ENCODE measurements at regions not wholly inside any gene's neighbourhood (a gene's known extent, or its start where the extent isn't known, plus 50 kb on each side); places are given as distances from the start of the nearest gene placed in this dataset.

- no peak overlapping the region for H3K4me3 ChIP-seq (ENCODE audit: low read depth, low read length)
These were observed 372.5 kb upstream of the DDHD1 start for GRCh38 chr14:53525608-53526007.

- H3K4me3 ChIP-seq (ENCODE audit: low read depth, low read length), result no peak overlapping the region
These were observed 371.3 kb upstream of the DDHD1 start for GRCh38 chr14:53524391-53524790.

GRCh38 chr14:53523226-53523625 lies 370.1 kb upstream of the DDHD1 start:
- no peak overlapping the region for H3K4me3 ChIP-seq (ENCODE audit: low read depth, low read length)

- H3K4me3 ChIP-seq (ENCODE audit: low read depth, low read length), result no peak overlapping the region
These were observed 367.2 kb upstream of the DDHD1 start for GRCh38 chr14:53520078-53520928.

GRCh38 chr14:53519137-53519536 lies 366.0 kb upstream of the DDHD1 start:
- no peak overlapping the region for H3K4me3 ChIP-seq (ENCODE audit: low read depth, low read length)

GRCh38 chr14:53517270-53517960 lies 364.3 kb upstream of the DDHD1 start:
- H3K4me3 ChIP-seq (ENCODE audit: low read depth, low read length), result no peak overlapping the region

- no peak overlapping the region for H3K4me3 ChIP-seq (ENCODE audit: low read depth, low read length)
These were observed 363.2 kb upstream of the DDHD1 start for GRCh38 chr14:53516261-53516774.

GRCh38 chr14:53515276-53515675 lies 362.2 kb upstream of the DDHD1 start:
- H3K4me3 ChIP-seq (ENCODE audit: low read depth, low read length), result no peak overlapping the region

GRCh38 chr14:53514197-53514596 lies 361.1 kb upstream of the DDHD1 start:
- H3K4me3 ChIP-seq (ENCODE audit: low read depth, low read length), result no peak overlapping the region

- no peak overlapping the region for H3K4me3 ChIP-seq (ENCODE audit: low read depth, low read length)
These were observed 357.3 kb upstream of the DDHD1 start for GRCh38 chr14:53510281-53510912.

- no peak overlapping the region for H3K4me3 ChIP-seq (ENCODE audit: low read depth, low read length)
These were observed 356.4 kb upstream of the DDHD1 start for GRCh38 chr14:53509276-53510244.

GRCh38 chr14:53501361-53502211 lies 348.5 kb upstream of the DDHD1 start:
- H3K4me3 ChIP-seq (ENCODE audit: low read depth, low read length), result no peak overlapping the region

- no peak overlapping the region for H3K4me3 ChIP-seq (ENCODE audit: low read depth, low read length)
These were observed 347.1 kb upstream of the DDHD1 start for GRCh38 chr14:53500191-53500590.

- H3K4me3 ChIP-seq (ENCODE audit: low read depth, low read length), result no peak overlapping the region
These were observed 343.5 kb upstream of the DDHD1 start for GRCh38 chr14:53496668-53497067.

- H3K4me3 ChIP-seq (ENCODE audit: low read depth, low read length), result no peak overlapping the region
These were observed 342.8 kb upstream of the DDHD1 start for GRCh38 chr14:53495846-53496343.

- no peak overlapping the region for H3K4me3 ChIP-seq (ENCODE audit: low read depth, low read length)
These were observed 341.5 kb upstream of the DDHD1 start for GRCh38 chr14:53494587-53494986.

- H3K4me3 ChIP-seq (ENCODE audit: low read depth, low read length), result no peak overlapping the region
These were observed 340.7 kb upstream of the DDHD1 start for GRCh38 chr14:53493860-53494259.

- no peak overlapping the region for H3K4me3 ChIP-seq (ENCODE audit: low read depth, low read length)
These were observed 340.2 kb upstream of the DDHD1 start for GRCh38 chr14:53493320-53493719.

- no peak overlapping the region for H3K4me3 ChIP-seq (ENCODE audit: low read depth, low read length)
These were observed 338.8 kb upstream of the DDHD1 start for GRCh38 chr14:53491884-53492277.

Measured in iPS-11a (cell line).